Hepatocyte (in vitro differentiated cells): ENCODE measurements at regions not wholly inside any gene's neighbourhood (a gene's known extent, or its start where the extent isn't known, plus 50 kb on each side); places are given as distances from the start of the nearest gene placed in this dataset.

ENCODE experiments used
- DNase-seq: peaks from one replicate; pipeline ENCODE4 v3.0.0-alpha.2; 2016; ENCODE audit warnings: low spot score
- H2AFZ ChIP-seq: fragments of 200-600 bp; sonication (generic); 2 replicates; pipeline ENCODE4 v1.6.0; 2016; ENCODE audit warnings: antibody characterized with exemption, mild to moderate bottlenecking
- H3K27ac ChIP-seq: fragments of 200-600 bp; sonication (generic); 2 replicates; pipeline ENCODE4 v1.5.1; 2016; ENCODE audit warnings: mild to moderate bottlenecking
- H3K27me3 ChIP-seq: fragments of 200-600 bp; sonication (generic); 2 replicates; pipeline ENCODE4 v1.6.1; 2016
- H3K36me3 ChIP-seq: fragments of 200-600 bp; sonication (generic); replicated peaks from 2 replicates; pipeline ENCODE4 v1.5.1; 2016; ENCODE audit warnings: low read depth; ENCODE audit not compliant: insufficient read depth
- H3K4me1 ChIP-seq: fragments of 200-600 bp; sonication (generic); 2 replicates; pipeline ENCODE4 v1.5.1; 2016; ENCODE audit warnings: mild to moderate bottlenecking, moderate library complexity; ENCODE audit not compliant: insufficient read depth
- H3K4me2 ChIP-seq: fragments of 200-600 bp; sonication (generic); 2 replicates; pipeline ENCODE4 v1.6.0; 2016
- H3K4me3 ChIP-seq: fragments of 200-600 bp; sonication (generic); 2 replicates; pipeline ENCODE4 v1.5.1; 2016; ENCODE audit warnings: mild to moderate bottlenecking
- H3K79me2 ChIP-seq: fragments of 200-600 bp; sonication (generic); 2 replicates; pipeline ENCODE4 v1.6.0; 2017; ENCODE audit warnings: mild to moderate bottlenecking
- H3K9me2 ChIP-seq: fragments of 200-600 bp; sonication (generic); replicated peaks from 2 replicates; pipeline ENCODE4 v1.6.0; 2017; ENCODE audit warnings: mild to moderate bottlenecking; ENCODE audit not compliant: insufficient read depth
- H3K9me3 ChIP-seq: fragments of 200-600 bp; sonication (generic); 2 replicates; pipeline ENCODE4 v1.5.1; 2016; ENCODE audit warnings: low read depth, mild to moderate bottlenecking
- H4K20me1 ChIP-seq: fragments of 200-600 bp; sonication (generic); 2 replicates; pipeline ENCODE4 v1.6.0; 2016; ENCODE audit warnings: mild to moderate bottlenecking; ENCODE audit not compliant: insufficient read depth, poor library complexity, severe bottlenecking
- CTCF ChIP-seq: fragments of 200-600 bp; sonication (generic); IDR thresholded peaks from 2 replicates; pipeline ENCODE4 v1.5.1; 2016; ENCODE audit warnings: antibody characterized with exemption, mild to moderate bottlenecking; ENCODE audit not compliant: poor library complexity
- EZH2 ChIP-seq: fragments of 200-600 bp; sonication (generic); IDR thresholded peaks from 2 replicates; pipeline ENCODE4 v1.6.1; 2016; ENCODE audit warnings: antibody characterized with exemption, mild to moderate bottlenecking, borderline replicate concordance
- EZH2phosphoT487 ChIP-seq: fragments of 200-600 bp; sonication (generic); IDR thresholded peaks from one replicate; pipeline ENCODE4 v1.6.1; 2018; ENCODE audit warnings: antibody characterized with exemption, mild to moderate bottlenecking, low read depth, moderate library complexity; ENCODE audit not compliant: unreplicated experiment, severe bottlenecking
- WGBS: methylation state at CpG from one replicate; pipeline ENCODE4 v1.1.6; 2016; ENCODE audit warnings: low lambda C conversion rate; ENCODE audit errors: missing lambda C conversion rate; 5-methylcytosine and 5-hydroxymethylcytosine counted together

GRCh38 chr17:77656054-77656453, 302.4 kb upstream of the TNRC6C start:
- WGBS: 82% methylated on average over 9 of the region's 9 CpGs
- H3K27ac ChIP-seq: no peak overlapping the region
- no peak overlapping the region for H2AFZ ChIP-seq
- no peak for TF ChIP-seq EZH2phosphoT487
- TF ChIP-seq EZH2: no peak
- TF ChIP-seq CTCF: no peak
- H3K9me2 ChIP-seq: no peaks in the 10 kb centered on the region
- H3K4me3 ChIP-seq: no peak overlapping the region
- no peak overlapping the region for H3K4me2 ChIP-seq
- H3K9me3 ChIP-seq: no peaks in the 10 kb centered on the region
- H3K36me3 ChIP-seq: no peaks in the 10 kb centered on the region
- no peaks in the 10 kb centered on the region for H3K4me1 ChIP-seq
- peaks cover 3% of the 10 kb centered on the region for H3K27me3 ChIP-seq
- H3K79me2 ChIP-seq: no peaks in the 10 kb centered on the region
- DNase-seq: no peak
- no peaks in the 10 kb centered on the region for H4K20me1 ChIP-seq

GRCh38 chr17:77657839-77658238, 300.7 kb upstream of the TNRC6C start:
- Histone ChIP-seq H3K27me3 (peaks cover 3% of the 10 kb centered on the region), H3K4me1 (no peaks in the 10 kb centered on the region), H2AFZ (no peak overlapping the region), H4K20me1 (no peaks in the 10 kb centered on the region), H3K4me3 (no peak overlapping the region), H3K27ac (no peak overlapping the region), H3K9me2 (no peaks in the 10 kb centered on the region), H3K79me2 (no peaks in the 10 kb centered on the region), H3K4me2 (no peak overlapping the region), H3K9me3 (no peaks in the 10 kb centered on the region), H3K36me3 (no peaks in the 10 kb centered on the region)
- TF ChIP-seq CTCF: no peak
- no peak for DNase-seq
- 87% methylated on average over 6 of the region's 6 CpGs for WGBS

- no peaks in the 10 kb centered on the region for H3K27me3 ChIP-seq
- H3K4me3 ChIP-seq: no peak overlapping the region
- 90% methylated on average over 4 of the region's 4 CpGs for WGBS
- no peak overlapping the region for H3K4me2 ChIP-seq
- H3K79me2 ChIP-seq: no peaks in the 10 kb centered on the region
- no peak overlapping the region for H2AFZ ChIP-seq
- H3K27ac ChIP-seq: no peak overlapping the region
- no peak for DNase-seq
- no peaks in the 10 kb centered on the region for H3K9me3 ChIP-seq
- no peaks in the 10 kb centered on the region for H3K36me3 ChIP-seq
- H4K20me1 ChIP-seq: no peaks in the 10 kb centered on the region
- no peaks in the 10 kb centered on the region for H3K4me1 ChIP-seq
- TF ChIP-seq CTCF (no peak), EZH2phosphoT487 (no peak), EZH2 (no peak)
- no peaks in the 10 kb centered on the region for H3K9me2 ChIP-seq
These were observed 298.0 kb upstream of the TNRC6C start for GRCh38 chr17:77660524-77660923.

GRCh38 chr17:77662833-77663232, 295.7 kb upstream of the TNRC6C start:
- WGBS: 92% methylated on average over 4 of the region's 4 CpGs
- Histone ChIP-seq H3K4me2 (no peak overlapping the region), H3K4me1 (no peaks in the 10 kb centered on the region), H3K4me3 (no peak overlapping the region), H3K27me3 (no peaks in the 10 kb centered on the region), H3K79me2 (no peaks in the 10 kb centered on the region), H4K20me1 (no peaks in the 10 kb centered on the region), H3K9me2 (no peaks in the 10 kb centered on the region), H3K36me3 (no peaks in the 10 kb centered on the region), H3K9me3 (no peaks in the 10 kb centered on the region), H3K27ac (no peak overlapping the region), H2AFZ (no peak overlapping the region)
- no peak for DNase-seq
- TF ChIP-seq EZH2 (no peak), EZH2phosphoT487 (no peak), CTCF (no peak)
